Activated CD4-positive, alpha-beta memory T cell treated with anti-CD3 and anti-CD28 coated beads, Interleukin-2, amount 10 ng/mL, durations not matched to agents 7 days and 5 days (primary cell): ENCODE measurements at regions not wholly inside any gene's neighbourhood (a gene's known extent, or its start where the extent isn't known, plus 50 kb on each side); places are given as distances from the start of the nearest gene placed in this dataset.

Source experiments
- CTCF ChIA-PET: fragments of 350-600 bp; sonication (Branson Sonifier 250); formaldehyde crosslinking; loops from one replicate; lab custom pipeline; 2021; ENCODE audit warnings: antibody characterized with exemption, inconsistent platforms; lab: Charles Lee
- POLR2A ChIA-PET: fragments of 350-600 bp; sonication (Branson Sonifier 250); formaldehyde crosslinking; loops from one replicate; lab custom pipeline; 2021; ENCODE audit warnings: antibody characterized with exemption; lab: Charles Lee
- DNase-seq: peaks from one replicate; pipeline ENCODE4 v3.0.0-alpha.2; 2020
- H3K27ac Mint-ChIP-seq: one replicate; pipeline ENCODE4 v1.8.0; 2021; ENCODE audit warnings: mild to moderate bottlenecking, mixed read lengths
- H3K27me3 Mint-ChIP-seq: one replicate; pipeline ENCODE4 v1.8.0; 2021; ENCODE audit warnings: mixed read lengths
- H3K36me3 Mint-ChIP-seq: one replicate; pipeline ENCODE4 v1.8.0; 2021; ENCODE audit warnings: low read depth, mixed read lengths
- H3K4me1 Mint-ChIP-seq: one replicate; pipeline ENCODE4 v1.8.0; 2021; ENCODE audit warnings: mixed read lengths
- H3K4me3 Mint-ChIP-seq: one replicate; pipeline ENCODE4 v1.8.0; 2021; ENCODE audit warnings: mild to moderate bottlenecking, mixed read lengths
- H3K9me3 Mint-ChIP-seq: one replicate; pipeline ENCODE4 v1.8.0; 2021; ENCODE audit warnings: mixed read lengths

- H3K27me3 Mint-ChIP-seq = no peaks in the 10 kb centered on the region
- no peak overlapping the region for H3K27ac Mint-ChIP-seq
- DNase-seq = no peak
- peaks cover 5% of the 10 kb centered on the region for H3K9me3 Mint-ChIP-seq
- ChIA-PET POLR2A (no interaction called here), CTCF (no interaction called here)
- no peak overlapping the region for H3K4me3 Mint-ChIP-seq
- no peaks in the 10 kb centered on the region for H3K36me3 Mint-ChIP-seq
- H3K4me1 Mint-ChIP-seq = no peaks in the 10 kb centered on the region
Measured at GRCh38 chr5:167448376-167448775, 843.1 kb upstream of the WWC1 start.

GRCh38 chr5:167451076-167451475 is 840.4 kb upstream of the WWC1 start:
- H3K9me3 Mint-ChIP-seq = peaks cover 9% of the 10 kb centered on the region
- CTCF ChIA-PET = no interaction called here
- POLR2A ChIA-PET = no interaction called here

GRCh38 chr5:167452136-167452535 is 839.3 kb upstream of the WWC1 start:
- CTCF ChIA-PET = no interaction called here

More at GRCh38 chr5:167451076-167451475, 840.4 kb upstream of the WWC1 start:
- Mint-ChIP-seq H3K4me1 (no peaks in the 10 kb centered on the region), H3K36me3 (no peaks in the 10 kb centered on the region), H3K27me3 (no peaks in the 10 kb centered on the region), H3K27ac (no peak overlapping the region), H3K4me3 (no peak overlapping the region)
- no peak for DNase-seq

GRCh38 chr5:167453246-167454030 is 838.0 kb upstream of the WWC1 start:
- CTCF ChIA-PET = no interaction called here
- Mint-ChIP-seq H3K4me1 (no peaks in the 10 kb centered on the region), H3K27ac (no peak overlapping the region), H3K9me3 (peaks cover 9% of the 10 kb centered on the region), H3K36me3 (no peaks in the 10 kb centered on the region), H3K27me3 (no peaks in the 10 kb centered on the region), H3K4me3 (no peak overlapping the region)
- no peak for DNase-seq
- POLR2A ChIA-PET = no interaction called here

More at GRCh38 chr5:167452136-167452535, 839.3 kb upstream of the WWC1 start:
- no peaks in the 10 kb centered on the region for H3K36me3 Mint-ChIP-seq
- no peak overlapping the region for H3K27ac Mint-ChIP-seq
- no peaks in the 10 kb centered on the region for H3K27me3 Mint-ChIP-seq
- no peak for DNase-seq
- no peak overlapping the region for H3K4me3 Mint-ChIP-seq
- H3K4me1 Mint-ChIP-seq = no peaks in the 10 kb centered on the region
- POLR2A ChIA-PET = no interaction called here
- peaks cover 9% of the 10 kb centered on the region for H3K9me3 Mint-ChIP-seq

GRCh38 chr5:167458412-167458811 is 833.0 kb upstream of the WWC1 start:
- Mint-ChIP-seq H3K36me3 (no peaks in the 10 kb centered on the region), H3K27me3 (no peaks in the 10 kb centered on the region), H3K4me3 (no peak overlapping the region), H3K27ac (no peak overlapping the region), H3K9me3 (peaks cover 12% of the 10 kb centered on the region), H3K4me1 (no peaks in the 10 kb centered on the region)
- POLR2A ChIA-PET = no interaction called here
- CTCF ChIA-PET = no interaction called here
- DNase-seq = no peak

GRCh38 chr5:167460449-167461020 is 830.9 kb upstream of the WWC1 start:
- Mint-ChIP-seq H3K9me3 (peaks cover 10% of the 10 kb centered on the region), H3K27ac (no peak overlapping the region), H3K36me3 (no peaks in the 10 kb centered on the region), H3K27me3 (no peaks in the 10 kb centered on the region), H3K4me1 (no peaks in the 10 kb centered on the region), H3K4me3 (no peak overlapping the region)
- DNase-seq = no peak
- CTCF ChIA-PET = no interaction called here
- POLR2A ChIA-PET = no interaction called here

- CTCF ChIA-PET = no interaction called here
- H3K27ac Mint-ChIP-seq = no peak overlapping the region
- peaks cover 13% of the 10 kb centered on the region for H3K9me3 Mint-ChIP-seq
Measured at GRCh38 chr5:167463939-167464338, 827.5 kb upstream of the WWC1 start.

GRCh38 chr5:167466992-167467391 is 824.5 kb upstream of the WWC1 start:
- Mint-ChIP-seq H3K9me3 (peaks cover 12% of the 10 kb centered on the region), H3K4me1 (no peaks in the 10 kb centered on the region), H3K27me3 (no peaks in the 10 kb centered on the region), H3K27ac (no peak overlapping the region), H3K36me3 (no peaks in the 10 kb centered on the region), H3K4me3 (no peak overlapping the region)
- CTCF ChIA-PET = no interaction called here
- DNase-seq = no peak
- POLR2A ChIA-PET = no interaction called here

More at GRCh38 chr5:167463939-167464338, 827.5 kb upstream of the WWC1 start:
- no peak for DNase-seq
- H3K4me3 Mint-ChIP-seq = no peak overlapping the region
- H3K36me3 Mint-ChIP-seq = no peaks in the 10 kb centered on the region
- no peaks in the 10 kb centered on the region for H3K27me3 Mint-ChIP-seq
- no peaks in the 10 kb centered on the region for H3K4me1 Mint-ChIP-seq
- POLR2A ChIA-PET = no interaction called here

GRCh38 chr5:167472566-167473108 is 818.8 kb upstream of the WWC1 start:
- no peak overlapping the region for H3K4me3 Mint-ChIP-seq
- no peak for DNase-seq
- POLR2A ChIA-PET = no interaction called here
- H3K27ac Mint-ChIP-seq = no peak overlapping the region
- no peaks in the 10 kb centered on the region for H3K9me3 Mint-ChIP-seq
- H3K4me1 Mint-ChIP-seq = no peaks in the 10 kb centered on the region
- CTCF ChIA-PET = no interaction called here
- H3K27me3 Mint-ChIP-seq = no peaks in the 10 kb centered on the region
- no peaks in the 10 kb centered on the region for H3K36me3 Mint-ChIP-seq

- POLR2A ChIA-PET = no interaction called here
- Mint-ChIP-seq H3K36me3 (no peaks in the 10 kb centered on the region), H3K27ac (no peak overlapping the region), H3K9me3 (no peaks in the 10 kb centered on the region), H3K4me3 (no peak overlapping the region), H3K4me1 (no peaks in the 10 kb centered on the region), H3K27me3 (no peaks in the 10 kb centered on the region)
- CTCF ChIA-PET = no interaction called here
- DNase-seq = no peak
Measured at GRCh38 chr5:167478188-167478587, 813.3 kb upstream of the WWC1 start.

GRCh38 chr5:167479779-167480178 is 811.7 kb upstream of the WWC1 start:
- Mint-ChIP-seq H3K4me1 (no peaks in the 10 kb centered on the region), H3K36me3 (no peaks in the 10 kb centered on the region), H3K27ac (no peak overlapping the region), H3K4me3 (no peak overlapping the region), H3K9me3 (no peaks in the 10 kb centered on the region), H3K27me3 (no peaks in the 10 kb centered on the region)
- POLR2A ChIA-PET = no interaction called here
- CTCF ChIA-PET = no interaction called here
- no peak for DNase-seq

- no peaks in the 10 kb centered on the region for H3K36me3 Mint-ChIP-seq
- H3K9me3 Mint-ChIP-seq = no peaks in the 10 kb centered on the region
- H3K27ac Mint-ChIP-seq = no peak overlapping the region
- ChIA-PET CTCF (no interaction called here), POLR2A (no interaction called here)
- no peak overlapping the region for H3K4me3 Mint-ChIP-seq
- no peaks in the 10 kb centered on the region for H3K4me1 Mint-ChIP-seq
- H3K27me3 Mint-ChIP-seq = no peaks in the 10 kb centered on the region
- no peak for DNase-seq
Measured at GRCh38 chr5:167481345-167481744, 810.1 kb upstream of the WWC1 start.

GRCh38 chr5:167482555-167482954 is 808.9 kb upstream of the WWC1 start:
- no peaks in the 10 kb centered on the region for H3K36me3 Mint-ChIP-seq
- no peaks in the 10 kb centered on the region for H3K4me1 Mint-ChIP-seq
- POLR2A ChIA-PET = no interaction called here
- no peak for DNase-seq
- H3K9me3 Mint-ChIP-seq = no peaks in the 10 kb centered on the region
- no peaks in the 10 kb centered on the region for H3K27me3 Mint-ChIP-seq
- CTCF ChIA-PET = no interaction called here
- no peak overlapping the region for H3K27ac Mint-ChIP-seq
- H3K4me3 Mint-ChIP-seq = no peak overlapping the region
